Stimulated activated CD8-positive, alpha-beta memory T cell treated with anti-CD3 and anti-CD28 coated beads, Interleukin-2, amount 100 ng/mL, for 1 hour (primary cell): ENCODE measurements at regions not wholly inside any gene's neighbourhood (a gene's known extent, or its start where the extent isn't known, plus 50 kb on each side); places are given as distances from the start of the nearest gene placed in this dataset.

Experiments
- DNase-seq, 2 donors: peaks; one replicate each; pipeline ENCODE4 v3.0.0-alpha.2; 2020; ENCODE audit warnings: low read depth in 2 of 2

GRCh38 chr5:96340357-96340756 is 92.7 kb downstream of the PCSK1 start:
- DNase-seq: no peak

GRCh38 chr5:96339862-96340261 is 93.2 kb downstream of the PCSK1 start:
- no peak for DNase-seq

GRCh38 chr5:96338624-96339415 is 94.2 kb downstream of the PCSK1 start:
- no peak for DNase-seq

- no peak for DNase-seq
Measured at GRCh38 chr5:96338091-96338490, 95.0 kb downstream of the PCSK1 start.

GRCh38 chr5:96337048-96337781 is 95.8 kb downstream of the PCSK1 start:
- DNase-seq: no peak

- DNase-seq: peak in 1 of 2 donors; percentile 15
Measured at GRCh38 chr5:96336351-96336985, 96.6 kb downstream of the PCSK1 start.

GRCh38 chr5:96335873-96336272 is 97.2 kb downstream of the PCSK1 start:
- no peak for DNase-seq

GRCh38 chr5:96333391-96333790 is 99.7 kb downstream of the PCSK1 start:
- DNase-seq: no peak

- DNase-seq: no peak
Measured at GRCh38 chr5:96332535-96333366, 100.3 kb downstream of the PCSK1 start.

- no peak for DNase-seq
Measured at GRCh38 chr5:96331681-96332361, 101.2 kb downstream of the PCSK1 start.

- DNase-seq: no peak
Measured at GRCh38 chr5:96331210-96331609, 101.8 kb downstream of the PCSK1 start.

- DNase-seq: no peak
Measured at GRCh38 chr5:96330530-96331140, 102.4 kb downstream of the PCSK1 start.

GRCh38 chr5:96329886-96330529 is 103.0 kb downstream of the PCSK1 start:
- no peak for DNase-seq

GRCh38 chr5:96329289-96329688 is 103.8 kb downstream of the PCSK1 start:
- no peak for DNase-seq

- no peak for DNase-seq
Measured at GRCh38 chr5:96327722-96328121, 105.3 kb downstream of the PCSK1 start.

- no peak for DNase-seq
Measured at GRCh38 chr5:96326902-96327301, 106.1 kb downstream of the PCSK1 start.

GRCh38 chr5:96324708-96325107 is 108.3 kb downstream of the PCSK1 start:
- no peak for DNase-seq

- no peak for DNase-seq
Measured at GRCh38 chr5:96322865-96323264, 110.2 kb downstream of the PCSK1 start.

- DNase-seq: no peak
Measured at GRCh38 chr5:96322217-96322616, 110.8 kb downstream of the PCSK1 start.

- DNase-seq: no peak
Measured at GRCh38 chr5:96321345-96321744, 111.7 kb downstream of the PCSK1 start.
